Ishikawa (cell line): ENCODE measurements at regions not wholly inside any gene's neighbourhood (a gene's known extent, or its start where the extent isn't known, plus 50 kb on each side); places are given as distances from the start of the nearest gene placed in this dataset.

ENCODE experiments used
- CEBPB ChIP-seq: IDR thresholded peaks from 2 replicates; pipeline ENCODE4 v1.6.1; 2012
- EP300 ChIP-seq: IDR thresholded peaks from 2 replicates; pipeline ENCODE4 v1.6.1; 2012; ENCODE audit warnings: borderline replicate concordance
- FOXM1 ChIP-seq: IDR thresholded peaks from 2 replicates; pipeline ENCODE4 v1.6.1; 2012; ENCODE audit warnings: low read depth, borderline replicate concordance
- RAD21 ChIP-seq: IDR thresholded peaks from 2 replicates; pipeline ENCODE4 v1.6.1; 2012; ENCODE audit warnings: low read depth
- YY1 ChIP-seq: IDR thresholded peaks from 2 replicates; pipeline ENCODE4 v1.6.1; 2012; ENCODE audit warnings: low read depth
- TF ChIP-seq, protein P1 (sequence below): IDR thresholded peaks from 2 replicates; pipeline ENCODE4 v1.6.1; 2012; ENCODE audit warnings: low read depth, mild to moderate bottlenecking

DNA sequence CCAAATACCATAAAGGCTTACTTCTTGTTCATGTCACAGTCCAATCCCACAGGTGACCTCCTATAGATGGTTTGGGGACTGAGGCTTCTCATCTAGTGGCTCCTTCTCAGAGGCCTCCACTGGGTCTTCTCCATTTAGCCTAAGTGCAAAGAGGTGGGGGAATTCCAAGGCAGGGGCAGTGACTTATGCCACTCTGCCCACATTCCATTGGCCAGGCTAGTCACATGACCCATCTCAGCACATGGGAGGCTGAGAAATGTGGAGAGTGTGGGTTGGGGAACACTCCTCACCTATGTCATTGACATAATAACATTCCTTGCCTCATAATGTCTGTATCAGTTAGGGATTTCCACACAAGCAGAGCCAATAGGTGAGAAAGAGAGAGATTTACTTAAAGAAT is 104.3 kb upstream of the PLXNA4 start:
- TF ChIP-seq RAD21 (no peak), CEBPB (no peak), FOXM1 (no peak), EP300 (no peak), YY1 (no peak)
- TF ChIP-seq, protein P1, sequence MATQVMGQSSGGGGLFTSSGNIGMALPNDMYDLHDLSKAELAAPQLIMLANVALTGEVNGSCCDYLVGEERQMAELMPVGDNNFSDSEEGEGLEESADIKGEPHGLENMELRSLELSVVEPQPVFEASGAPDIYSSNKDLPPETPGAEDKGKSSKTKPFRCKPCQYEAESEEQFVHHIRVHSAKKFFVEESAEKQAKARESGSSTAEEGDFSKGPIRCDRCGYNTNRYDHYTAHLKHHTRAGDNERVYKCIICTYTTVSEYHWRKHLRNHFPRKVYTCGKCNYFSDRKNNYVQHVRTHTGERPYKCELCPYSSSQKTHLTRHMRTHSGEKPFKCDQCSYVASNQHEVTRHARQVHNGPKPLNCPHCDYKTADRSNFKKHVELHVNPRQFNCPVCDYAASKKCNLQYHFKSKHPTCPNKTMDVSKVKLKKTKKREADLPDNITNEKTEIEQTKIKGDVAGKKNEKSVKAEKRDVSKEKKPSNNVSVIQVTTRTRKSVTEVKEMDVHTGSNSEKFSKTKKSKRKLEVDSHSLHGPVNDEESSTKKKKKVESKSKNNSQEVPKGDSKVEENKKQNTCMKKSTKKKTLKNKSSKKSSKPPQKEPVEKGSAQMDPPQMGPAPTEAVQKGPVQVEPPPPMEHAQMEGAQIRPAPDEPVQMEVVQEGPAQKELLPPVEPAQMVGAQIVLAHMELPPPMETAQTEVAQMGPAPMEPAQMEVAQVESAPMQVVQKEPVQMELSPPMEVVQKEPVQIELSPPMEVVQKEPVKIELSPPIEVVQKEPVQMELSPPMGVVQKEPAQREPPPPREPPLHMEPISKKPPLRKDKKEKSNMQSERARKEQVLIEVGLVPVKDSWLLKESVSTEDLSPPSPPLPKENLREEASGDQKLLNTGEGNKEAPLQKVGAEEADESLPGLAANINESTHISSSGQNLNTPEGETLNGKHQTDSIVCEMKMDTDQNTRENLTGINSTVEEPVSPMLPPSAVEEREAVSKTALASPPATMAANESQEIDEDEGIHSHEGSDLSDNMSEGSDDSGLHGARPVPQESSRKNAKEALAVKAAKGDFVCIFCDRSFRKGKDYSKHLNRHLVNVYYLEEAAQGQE, result no peak
